ENCODE measurements at regions not wholly inside any gene's neighbourhood (a gene's known extent, or its start where the extent isn't known, plus 50 kb on each side); places are given as distances from the start of the nearest gene placed in this dataset.

DNA sequence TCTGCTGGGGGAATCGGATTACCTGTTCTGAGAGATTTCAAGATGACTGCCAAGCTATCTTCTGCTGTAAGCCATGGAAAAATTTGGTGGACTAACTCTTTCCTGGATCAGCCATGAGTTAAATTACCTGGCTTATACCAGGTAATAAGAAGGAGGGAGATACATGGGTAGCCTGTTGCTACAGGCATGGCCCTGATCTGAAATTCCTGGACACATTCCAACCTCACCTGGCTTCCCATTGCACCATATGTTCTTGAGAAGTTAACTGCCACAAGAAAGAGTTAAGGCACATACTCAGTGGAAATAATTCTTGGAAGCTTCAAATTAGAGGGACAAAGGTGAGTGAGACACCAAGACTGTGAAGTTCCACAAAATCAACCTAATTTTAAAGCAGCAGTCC lies 371.3 kb downstream of the ACTL7B start:
- no peaks in the 10 kb centered on the region for H3K36me3 ChIP-seq (ENCODE audit: insufficient read depth, low read length)
- H3K9ac ChIP-seq (ENCODE audit: low read depth, low read length) = no peak overlapping the region
- no peaks in the 10 kb centered on the region for H3K9me3 ChIP-seq (ENCODE audit: control insufficient read depth, insufficient read depth, low read length)
- no peaks in the 10 kb centered on the region for H3K4me1 ChIP-seq (ENCODE audit: insufficient read depth, low read length)

DNA sequence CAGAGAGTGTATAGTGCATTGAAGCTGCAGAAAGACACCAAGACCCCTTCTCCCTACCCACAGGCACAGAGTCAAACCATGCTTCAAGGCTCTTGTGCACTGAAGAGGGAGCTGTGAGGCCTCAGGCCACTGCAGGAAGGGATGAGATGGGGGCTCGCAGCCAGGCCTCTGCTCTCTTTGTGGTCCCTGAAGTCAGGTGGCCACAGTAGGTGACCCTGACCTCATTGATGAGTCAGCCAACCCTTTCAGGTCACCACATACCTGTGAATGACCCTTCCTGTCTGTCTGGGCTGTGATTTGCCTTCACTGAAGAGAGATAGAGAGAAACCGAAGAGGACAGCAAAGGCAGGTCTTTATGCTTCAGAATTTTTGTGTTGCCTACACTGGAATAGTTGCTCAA lies 372.1 kb downstream of the ACTL7B start:
- Histone ChIP-seq H3K36me3 (ENCODE audit: insufficient read depth, low read length) (no peaks in the 10 kb centered on the region), H3K9me3 (ENCODE audit: control insufficient read depth, insufficient read depth, low read length) (no peaks in the 10 kb centered on the region), H3K4me1 (ENCODE audit: insufficient read depth, low read length) (no peaks in the 10 kb centered on the region), H3K9ac (ENCODE audit: low read depth, low read length) (no peak overlapping the region)

DNA sequence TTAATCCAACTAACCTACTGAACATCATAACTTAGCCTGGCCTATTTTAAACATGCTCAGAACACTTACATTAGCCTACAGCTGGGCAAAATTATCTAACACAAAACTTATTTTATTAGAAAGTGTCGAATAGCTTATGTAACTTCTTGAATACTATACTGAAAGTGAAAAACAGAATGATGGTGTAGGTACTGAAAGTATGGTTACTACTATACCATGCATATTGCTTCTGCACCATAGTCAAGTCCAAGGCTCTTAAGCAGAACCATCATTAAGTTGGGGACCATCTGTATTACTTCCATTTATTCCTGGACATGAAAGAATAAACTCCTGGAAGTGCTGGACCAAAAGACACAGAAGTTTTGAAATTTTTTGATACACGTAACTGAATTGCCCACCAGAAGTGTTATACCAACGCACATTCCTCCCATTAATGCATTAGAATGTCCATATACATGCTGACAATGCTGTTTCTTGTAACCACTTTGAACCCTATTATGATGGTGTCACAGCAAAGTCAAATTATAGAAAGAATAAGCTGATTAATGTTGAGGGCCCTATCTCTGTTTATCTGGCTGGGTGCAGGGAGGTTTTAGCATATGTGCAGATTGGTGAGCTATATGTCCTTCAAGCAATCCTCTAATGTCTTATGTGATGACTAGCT lies 375.7 kb downstream of the ACTL7B start:
- H3K4me1 ChIP-seq (ENCODE audit: insufficient read depth, low read length) = no peaks in the 10 kb centered on the region
- no peaks in the 10 kb centered on the region for H3K9me3 ChIP-seq (ENCODE audit: control insufficient read depth, insufficient read depth, low read length)
- H3K36me3 ChIP-seq (ENCODE audit: insufficient read depth, low read length) = no peaks in the 10 kb centered on the region
- H3K9ac ChIP-seq (ENCODE audit: low read depth, low read length) = no peak overlapping the region

DNA sequence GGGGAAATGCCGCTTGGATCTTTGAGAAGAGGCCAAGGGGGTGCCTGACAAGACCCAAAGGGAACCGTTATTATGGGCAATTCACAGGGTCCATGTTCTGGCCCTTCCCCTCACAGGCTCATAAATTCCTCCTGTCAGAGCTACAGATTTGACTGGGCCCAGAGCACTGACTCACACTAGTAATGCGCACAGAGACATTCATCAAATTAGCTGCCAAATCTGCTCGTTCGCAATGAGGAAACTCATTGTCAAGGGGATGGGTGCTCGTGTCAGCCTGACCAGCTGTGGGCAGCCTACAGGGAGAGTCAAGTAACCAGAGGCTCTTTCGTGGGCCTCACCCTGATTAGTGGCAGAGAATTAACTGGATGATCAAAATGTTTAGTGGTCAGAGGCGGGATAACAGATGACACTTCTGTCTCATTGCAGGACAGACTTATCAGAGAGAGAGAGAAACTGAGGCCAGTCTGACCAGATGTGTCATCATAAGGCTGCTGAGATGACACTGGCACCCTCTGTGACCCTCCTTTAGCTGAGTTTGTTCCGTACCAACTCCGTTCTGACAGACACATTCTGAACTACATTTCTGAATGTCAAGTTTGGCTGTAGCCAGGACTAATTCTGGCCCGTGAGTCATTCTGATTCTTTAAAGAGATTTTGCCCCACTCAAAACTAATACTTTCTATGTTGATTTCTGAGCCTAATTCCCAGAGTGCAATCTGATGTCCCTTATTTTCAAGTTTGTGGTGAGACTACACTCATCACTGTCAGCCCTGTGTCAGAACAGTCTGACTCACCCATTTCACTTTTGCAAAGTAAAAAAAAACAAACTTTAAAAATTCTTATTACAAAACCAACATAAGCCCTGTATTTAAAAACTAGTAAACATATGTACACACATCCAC lies 377.1 kb downstream of the ACTL7B start:
- H3K9ac ChIP-seq (ENCODE audit: low read depth, low read length) = no peak overlapping the region
- H3K9me3 ChIP-seq (ENCODE audit: control insufficient read depth, insufficient read depth, low read length) = no peaks in the 10 kb centered on the region
- peaks cover 7% of the 10 kb centered on the region for H3K4me1 ChIP-seq (ENCODE audit: insufficient read depth, low read length)
- H3K36me3 ChIP-seq (ENCODE audit: insufficient read depth, low read length) = no peaks in the 10 kb centered on the region

DNA sequence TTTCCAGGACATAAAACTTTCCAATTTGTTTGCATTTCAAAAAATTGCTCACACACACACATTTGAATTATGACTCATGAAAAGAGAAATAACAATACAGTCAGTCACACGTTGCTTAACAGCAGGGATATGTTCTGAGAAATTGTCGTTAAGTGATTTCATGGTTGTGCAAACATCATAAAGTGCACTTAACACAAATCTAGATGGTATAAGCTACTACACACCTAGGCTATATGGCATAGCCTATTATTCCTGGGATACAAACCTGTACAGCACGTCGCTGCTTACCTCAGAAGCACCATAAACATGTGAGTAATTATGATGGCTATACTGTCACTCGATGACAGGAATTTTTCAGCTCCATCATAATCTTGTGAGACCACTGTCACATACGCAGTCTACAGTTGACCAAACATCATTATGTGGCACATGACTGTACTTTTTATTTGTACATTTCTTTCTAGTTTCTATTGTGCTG lies 378.2 kb downstream of the ACTL7B start:
- Histone ChIP-seq H3K36me3 (ENCODE audit: insufficient read depth, low read length) (no peaks in the 10 kb centered on the region), H3K9me3 (ENCODE audit: control insufficient read depth, insufficient read depth, low read length) (no peaks in the 10 kb centered on the region), H3K4me1 (ENCODE audit: insufficient read depth, low read length) (peaks cover 11% of the 10 kb centered on the region), H3K9ac (ENCODE audit: low read depth, low read length) (no peak overlapping the region)

DNA sequence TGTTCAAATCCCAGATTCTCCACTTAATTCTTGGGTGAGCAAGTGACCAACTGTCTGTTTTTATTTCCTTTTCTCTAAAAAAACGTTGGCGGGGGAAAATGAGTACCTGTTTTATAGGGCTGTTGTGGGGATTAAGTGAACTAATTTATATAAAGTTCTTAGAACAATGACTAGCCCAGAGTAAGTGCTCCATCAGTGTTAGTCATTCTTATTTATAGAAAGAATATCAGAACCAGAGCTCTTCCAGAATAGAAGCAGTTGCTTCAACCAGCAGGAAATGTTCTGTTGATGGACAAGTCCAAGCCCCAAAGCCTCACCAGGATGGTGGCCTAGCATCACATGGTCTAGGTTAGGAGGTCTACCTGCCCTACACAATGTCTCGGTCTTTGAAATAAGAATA lies 379.2 kb downstream of the ACTL7B start:
- no peaks in the 10 kb centered on the region for H3K9me3 ChIP-seq (ENCODE audit: control insufficient read depth, insufficient read depth, low read length)
- H3K4me1 ChIP-seq (ENCODE audit: insufficient read depth, low read length) = peaks cover 11% of the 10 kb centered on the region
- H3K36me3 ChIP-seq (ENCODE audit: insufficient read depth, low read length) = no peaks in the 10 kb centered on the region
- H3K9ac ChIP-seq (ENCODE audit: low read depth, low read length) = no peak overlapping the region

DNA sequence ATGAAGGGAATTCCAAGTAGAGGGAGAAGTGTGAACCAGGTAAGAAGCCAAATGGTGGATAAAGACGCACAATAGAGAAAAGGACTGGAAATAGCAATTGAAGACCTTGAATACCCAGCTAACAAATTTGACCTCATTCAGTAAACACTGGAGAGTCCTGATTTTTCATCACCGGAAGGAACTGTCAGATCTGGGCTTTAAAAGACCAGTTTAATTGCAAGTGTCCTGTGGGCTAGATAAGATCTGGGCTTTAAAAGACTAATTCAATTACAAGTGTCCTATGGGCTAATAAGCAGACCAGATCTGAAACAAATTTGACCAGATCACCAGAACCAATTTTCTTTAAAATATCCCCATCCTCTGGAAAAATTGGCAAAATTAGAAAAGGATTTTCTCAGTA lies 380.0 kb downstream of the ACTL7B start:
- Histone ChIP-seq H3K36me3 (ENCODE audit: insufficient read depth, low read length) (no peaks in the 10 kb centered on the region), H3K9ac (ENCODE audit: low read depth, low read length) (no peak overlapping the region), H3K9me3 (ENCODE audit: control insufficient read depth, insufficient read depth, low read length) (no peaks in the 10 kb centered on the region), H3K4me1 (ENCODE audit: insufficient read depth, low read length) (peaks cover 11% of the 10 kb centered on the region)

DNA sequence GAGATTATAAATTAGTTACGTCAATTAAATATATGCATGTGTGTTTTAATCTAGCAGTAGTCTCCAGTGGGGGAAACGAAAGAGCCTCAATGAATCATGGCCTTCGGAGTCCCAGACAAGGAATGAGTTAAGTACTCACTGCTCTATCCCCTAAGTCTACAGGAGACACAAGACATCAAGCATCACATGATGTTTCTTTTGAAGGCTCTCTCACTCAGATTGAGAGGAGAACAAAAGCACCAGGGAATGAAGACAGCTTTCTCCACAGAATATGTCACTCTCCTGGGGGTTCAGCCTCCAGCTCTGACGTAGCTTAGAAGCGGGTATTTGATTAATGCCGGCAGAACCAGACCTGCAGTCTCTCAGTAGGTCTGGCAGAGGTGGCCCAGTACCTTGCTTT lies 381.4 kb downstream of the ACTL7B start:
- Histone ChIP-seq H3K4me1 (ENCODE audit: insufficient read depth, low read length) (peaks cover 11% of the 10 kb centered on the region), H3K36me3 (ENCODE audit: insufficient read depth, low read length) (no peaks in the 10 kb centered on the region), H3K9me3 (ENCODE audit: control insufficient read depth, insufficient read depth, low read length) (no peaks in the 10 kb centered on the region), H3K9ac (ENCODE audit: low read depth, low read length) (no peak overlapping the region)

DNA sequence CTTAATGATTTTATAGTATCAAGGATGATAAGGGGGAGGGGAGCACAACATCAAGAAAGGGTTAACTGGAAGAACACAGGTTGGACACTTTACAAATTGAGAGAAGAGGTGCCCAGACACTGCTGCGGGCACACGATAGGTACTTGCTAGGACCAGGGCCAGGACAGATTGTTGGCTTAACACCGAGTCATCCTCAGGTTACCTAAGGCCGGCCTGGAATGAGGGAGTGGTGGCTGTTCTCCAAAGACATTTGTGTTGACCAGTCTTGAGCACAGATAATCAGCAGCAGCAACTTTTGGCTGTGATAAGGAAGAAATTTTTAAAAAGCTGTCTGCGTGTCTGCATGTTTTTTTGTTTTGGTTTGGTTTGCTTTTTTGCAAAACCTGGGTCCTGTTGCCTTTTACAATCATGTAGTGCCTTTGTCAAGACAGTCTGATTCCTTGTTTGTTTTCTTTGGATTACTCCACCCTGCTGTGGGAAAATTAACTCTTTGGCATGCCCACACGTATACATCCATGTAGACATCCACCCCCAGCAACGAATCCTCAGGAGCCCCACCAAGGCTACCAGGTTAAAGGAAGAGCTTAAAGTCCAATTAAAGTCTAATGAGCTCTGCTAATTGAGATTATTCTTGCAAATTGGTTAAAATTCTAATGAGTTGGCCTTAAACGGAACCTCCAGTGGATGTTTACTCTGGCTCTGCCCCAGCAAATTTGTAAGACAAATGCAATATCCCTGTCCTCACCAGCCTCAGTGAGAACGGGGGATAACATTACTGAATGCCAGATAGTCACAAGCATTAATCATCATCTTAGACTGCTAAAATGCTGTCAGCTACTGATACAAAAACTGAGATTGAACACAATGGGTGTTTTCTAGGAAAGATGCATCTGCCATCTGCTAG lies 382.3 kb downstream of the ACTL7B start:
- peaks cover 11% of the 10 kb centered on the region for H3K4me1 ChIP-seq (ENCODE audit: insufficient read depth, low read length)
- no peaks in the 10 kb centered on the region for H3K36me3 ChIP-seq (ENCODE audit: insufficient read depth, low read length)
- no peaks in the 10 kb centered on the region for H3K9me3 ChIP-seq (ENCODE audit: control insufficient read depth, insufficient read depth, low read length)
- no peak overlapping the region for H3K9ac ChIP-seq (ENCODE audit: low read depth, low read length)

DNA sequence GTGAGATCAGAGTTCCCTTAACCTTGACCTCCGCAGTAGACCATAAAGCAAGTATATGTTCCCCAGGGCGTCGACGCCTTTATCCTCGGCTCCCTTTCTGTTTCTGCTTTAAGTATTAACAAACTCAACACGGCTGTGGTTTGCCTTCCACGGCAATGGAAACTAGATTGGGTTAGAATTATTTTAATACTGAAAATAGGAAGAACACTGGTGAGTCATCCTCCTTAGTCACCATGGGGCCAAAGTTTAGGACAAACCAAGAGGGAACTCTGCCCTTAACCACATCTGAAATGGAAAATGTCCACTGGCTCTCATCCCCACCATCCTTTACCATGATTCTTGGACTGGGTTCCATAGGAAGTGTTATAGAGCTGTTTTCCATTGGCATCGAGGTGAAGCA lies 386.1 kb downstream of the ACTL7B start:
- Histone ChIP-seq H3K9me3 (ENCODE audit: control insufficient read depth, insufficient read depth, low read length) (no peaks in the 10 kb centered on the region), H3K4me1 (ENCODE audit: insufficient read depth, low read length) (peaks cover 11% of the 10 kb centered on the region), H3K36me3 (ENCODE audit: insufficient read depth, low read length) (no peaks in the 10 kb centered on the region), H3K9ac (ENCODE audit: low read depth, low read length) (no peak overlapping the region)

DNA sequence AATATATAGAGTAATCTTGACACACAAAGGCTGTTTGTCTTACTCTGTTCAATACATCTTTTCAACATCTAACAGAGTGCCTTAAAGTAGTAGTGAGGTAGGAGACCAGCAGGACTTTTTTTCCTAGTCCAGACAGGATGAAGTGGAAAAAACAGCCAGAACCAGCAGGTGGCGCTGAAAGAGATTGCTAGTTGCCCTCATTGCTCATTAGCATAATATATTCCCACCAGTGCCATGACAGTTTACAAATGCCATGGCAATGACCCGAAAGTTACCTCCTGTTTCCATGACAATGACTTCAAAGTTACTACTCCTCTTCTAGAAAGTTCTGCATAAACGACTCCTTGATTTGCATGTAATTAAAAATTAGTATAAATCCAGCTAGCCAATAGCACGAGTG lies 387.4 kb downstream of the ACTL7B start:
- H3K9me3 ChIP-seq (ENCODE audit: control insufficient read depth, insufficient read depth, low read length) = no peaks in the 10 kb centered on the region
- H3K36me3 ChIP-seq (ENCODE audit: insufficient read depth, low read length) = no peaks in the 10 kb centered on the region
- no peak overlapping the region for H3K9ac ChIP-seq (ENCODE audit: low read depth, low read length)
- H3K4me1 ChIP-seq (ENCODE audit: insufficient read depth, low read length) = 0 out of 2 replicates have a peak, but pooled peaks cover under 1% of the 10 kb centered on the region

DNA sequence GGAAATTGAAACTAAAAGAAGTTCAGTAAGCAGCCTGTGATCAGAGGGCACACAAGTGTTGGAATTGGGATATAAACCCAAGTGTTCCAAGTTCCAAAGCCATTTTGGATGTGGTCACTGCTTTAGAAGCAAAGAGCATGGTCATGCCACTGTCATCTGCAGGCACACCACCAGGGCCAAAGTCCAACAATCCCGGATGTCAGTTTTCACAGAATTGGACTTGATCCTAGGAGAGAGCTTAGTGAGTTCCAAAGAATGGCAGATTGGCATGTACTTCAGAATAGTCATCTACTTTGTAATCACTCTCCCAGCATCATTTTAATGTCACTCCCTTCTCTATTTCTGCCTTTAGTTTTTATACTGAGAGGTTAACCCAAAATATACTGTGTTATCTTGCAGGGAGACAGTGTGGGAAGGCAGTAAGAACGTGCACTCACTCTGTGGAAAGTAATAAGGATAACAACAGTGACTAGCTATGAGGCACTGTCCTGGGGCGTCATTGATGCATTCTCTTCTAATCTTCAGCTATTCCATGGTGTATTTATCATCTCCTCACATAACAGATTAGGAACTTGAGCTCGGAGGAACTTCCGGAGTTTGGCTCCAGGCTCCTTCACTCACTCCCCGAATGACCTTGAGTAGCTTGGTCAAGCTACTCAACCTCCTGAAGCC lies 388.0 kb downstream of the ACTL7B start:
- H3K4me1 ChIP-seq (ENCODE audit: insufficient read depth, low read length) = no peaks in the 10 kb centered on the region
- no peak overlapping the region for H3K9ac ChIP-seq (ENCODE audit: low read depth, low read length)
- no peaks in the 10 kb centered on the region for H3K36me3 ChIP-seq (ENCODE audit: insufficient read depth, low read length)
- H3K9me3 ChIP-seq (ENCODE audit: control insufficient read depth, insufficient read depth, low read length) = no peaks in the 10 kb centered on the region

DNA sequence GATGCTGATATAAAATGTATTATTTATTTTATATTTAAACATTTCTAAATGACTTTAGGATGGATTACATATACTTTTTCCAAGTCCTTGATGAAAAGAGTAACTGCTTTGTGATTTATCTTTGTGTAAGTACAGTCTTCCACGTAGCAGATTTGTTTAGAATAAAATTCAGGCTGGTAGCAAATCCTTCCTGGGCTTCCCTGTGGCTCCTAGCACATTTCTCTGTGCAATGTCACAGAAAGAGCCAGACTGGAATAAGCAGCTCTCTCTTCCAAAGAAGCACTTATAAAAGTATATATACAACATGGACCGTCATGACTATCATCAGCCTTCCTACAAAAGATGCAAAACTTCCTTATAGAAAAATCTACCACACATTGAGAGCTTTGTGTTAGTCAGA lies 388.6 kb downstream of the ACTL7B start:
- no peak overlapping the region for H3K9ac ChIP-seq (ENCODE audit: low read depth, low read length)
- no peaks in the 10 kb centered on the region for H3K9me3 ChIP-seq (ENCODE audit: control insufficient read depth, insufficient read depth, low read length)
- H3K36me3 ChIP-seq (ENCODE audit: insufficient read depth, low read length) = no peaks in the 10 kb centered on the region
- H3K4me1 ChIP-seq (ENCODE audit: insufficient read depth, low read length) = no peaks in the 10 kb centered on the region

DNA sequence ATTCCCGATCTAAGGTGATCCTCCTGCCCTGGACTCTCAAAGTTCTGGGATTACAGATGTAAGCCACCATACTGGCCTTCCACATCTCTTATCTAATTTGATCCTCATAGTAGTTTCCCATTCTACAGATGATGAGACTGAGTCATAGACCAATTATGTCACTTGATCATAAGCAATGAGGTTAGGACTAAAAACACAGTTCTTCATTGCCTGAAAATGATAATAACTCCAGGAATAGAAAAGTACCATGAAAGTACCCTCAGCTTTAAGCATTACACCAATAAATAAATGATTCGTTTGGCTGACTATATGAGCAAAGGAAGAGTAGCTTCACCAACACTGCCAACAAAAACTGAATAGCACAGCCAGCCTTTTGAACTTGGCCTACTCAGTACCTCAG lies 389.5 kb downstream of the ACTL7B start:
- Histone ChIP-seq H3K4me1 (ENCODE audit: insufficient read depth, low read length) (no peaks in the 10 kb centered on the region), H3K9me3 (ENCODE audit: control insufficient read depth, insufficient read depth, low read length) (no peaks in the 10 kb centered on the region), H3K36me3 (ENCODE audit: insufficient read depth, low read length) (no peaks in the 10 kb centered on the region), H3K9ac (ENCODE audit: low read depth, low read length) (no peak overlapping the region)

Data from ES-I3 (cell line).